HFFc6 (cell line): ENCODE measurements at regions not wholly inside any gene's neighbourhood (a gene's known extent, or its start where the extent isn't known, plus 50 kb on each side); places are given as distances from the start of the nearest gene placed in this dataset.

Experiments used
- DNase-seq: peaks from one replicate; pipeline ENCODE4 v3.0.0-alpha.2; 2018
- H3K27ac Mint-ChIP-seq: 2 replicates; pipeline ENCODE4 v1.8.0; 2020; ENCODE audit warnings: mild to moderate bottlenecking, mixed read lengths
- H3K27me3 Mint-ChIP-seq: 2 replicates; pipeline ENCODE4 v1.8.0; 2021; ENCODE audit warnings: mild to moderate bottlenecking, moderate library complexity, mixed read lengths; ENCODE audit not compliant: insufficient read depth
- H3K36me3 Mint-ChIP-seq: 2 replicates; pipeline ENCODE4 v1.8.0; 2021; ENCODE audit warnings: low read depth, mixed read lengths
- H3K4me1 Mint-ChIP-seq: 2 replicates; pipeline ENCODE4 v1.8.0; 2020; ENCODE audit warnings: low read depth, mixed read lengths
- H3K4me3 Mint-ChIP-seq: 2 replicates; pipeline ENCODE4 v1.8.0; 2020; ENCODE audit warnings: mild to moderate bottlenecking, moderate library complexity, mixed read lengths
- H3K9me3 Mint-ChIP-seq: 2 replicates; pipeline ENCODE4 v1.8.0; 2020; ENCODE audit warnings: mild to moderate bottlenecking, mixed read lengths
- CTCF ChIP-seq: fragments of 200-600 bp; sonication (generic); IDR thresholded peaks from 2 replicates; pipeline ENCODE4 v1.5.0; 2021; ENCODE audit warnings: antibody characterized with exemption, mild to moderate bottlenecking

- H3K27me3 Mint-ChIP-seq, result no peaks in the 10 kb centered on the region; the same call in 1 of the 2 replicates
- no peak for DNase-seq
- TF ChIP-seq CTCF, result no peak
- H3K4me1 Mint-ChIP-seq, result peaks cover 51% of the 10 kb centered on the region
- H3K36me3 Mint-ChIP-seq, result peaks cover 18% of the 10 kb centered on the region
- no peak overlapping the region for H3K27ac Mint-ChIP-seq
- H3K4me3 Mint-ChIP-seq, result no peak overlapping the region
- peaks cover 17% of the 10 kb centered on the region for H3K9me3 Mint-ChIP-seq
Observed at GRCh38 chr16:80296034-80296433, 244.8 kb upstream of the DYNLRB2 start.

GRCh38 chr16:80294172-80294571 lies 246.6 kb upstream of the DYNLRB2 start:
- no peak for DNase-seq
- Mint-ChIP-seq H3K4me1 (peaks cover 32% of the 10 kb centered on the region), H3K36me3 (peaks cover 18% of the 10 kb centered on the region), H3K27ac (peak overlapping the region; percentile 40; the same call in 1 of the 2 replicates), H3K9me3 (peaks cover 17% of the 10 kb centered on the region), H3K27me3 (no peaks in the 10 kb centered on the region; the same call in 1 of the 2 replicates), H3K4me3 (no peak overlapping the region)
- no peak for TF ChIP-seq CTCF

GRCh38 chr16:80288616-80289015 lies 252.2 kb upstream of the DYNLRB2 start:
- TF ChIP-seq CTCF, result no peak
- Mint-ChIP-seq H3K4me3 (no peak overlapping the region), H3K27ac (no peak overlapping the region), H3K27me3 (no peaks in the 10 kb centered on the region), H3K4me1 (peaks cover 53% of the 10 kb centered on the region), H3K36me3 (0 out of 2 replicates have a peak, but pooled peaks cover 3% of the 10 kb centered on the region), H3K9me3 (no peaks in the 10 kb centered on the region)
- DNase-seq, result no peak

- Mint-ChIP-seq H3K27me3 (no peaks in the 10 kb centered on the region), H3K27ac (no peak overlapping the region)
Observed at GRCh38 chr16:80287674-80288073, 253.1 kb upstream of the DYNLRB2 start.

GRCh38 chr16:80285104-80285503 lies 255.7 kb upstream of the DYNLRB2 start:
- Mint-ChIP-seq H3K4me3 (peak overlapping the region; percentile 23), H3K27ac (peak overlapping the region; percentile 90), H3K4me1 (peaks cover 68% of the 10 kb centered on the region), H3K9me3 (no peaks in the 10 kb centered on the region), H3K36me3 (peaks cover 10% of the 10 kb centered on the region; the same call in 1 of the 2 replicates), H3K27me3 (no peaks in the 10 kb centered on the region)
- no peak for TF ChIP-seq CTCF
- DNase-seq, result peak; percentile 88

More at GRCh38 chr16:80287674-80288073, 253.1 kb upstream of the DYNLRB2 start:
- DNase-seq, result no peak
- 0 out of 2 replicates have a peak, but pooled peaks cover 3% of the 10 kb centered on the region for H3K36me3 Mint-ChIP-seq
- no peaks in the 10 kb centered on the region for H3K9me3 Mint-ChIP-seq
- TF ChIP-seq CTCF, result no peak
- no peak overlapping the region for H3K4me3 Mint-ChIP-seq
- H3K4me1 Mint-ChIP-seq, result peaks cover 60% of the 10 kb centered on the region
